Mesendoderm (in vitro differentiated cells): ENCODE measurements at regions not wholly inside any gene's neighbourhood (a gene's known extent, or its start where the extent isn't known, plus 50 kb on each side); places are given as distances from the start of the nearest gene placed in this dataset.

ENCODE experiments used
- DNase-seq: peaks from one replicate; pipeline ENCODE4 v3.0.0; 2013
- H2AK5ac ChIP-seq: 2 replicates; pipeline ENCODE4 v1.6.1; 2013; ENCODE audit warnings: low read length, inconsistent platforms
- H2BK120ac ChIP-seq: 2 replicates; pipeline ENCODE4 v1.6.1; 2013; ENCODE audit warnings: low read depth, mild to moderate bottlenecking, low read length, moderate library complexity, mixed read lengths
- H2BK15ac ChIP-seq: replicated peaks from 2 replicates; pipeline ENCODE4 v1.6.1; 2013; ENCODE audit warnings: low read depth, mild to moderate bottlenecking, moderate library complexity
- H2BK5ac ChIP-seq: 2 replicates; pipeline ENCODE4 v1.6.1; 2013; ENCODE audit warnings: low read length, inconsistent platforms
- H3K18ac ChIP-seq: 2 replicates; pipeline ENCODE4 v1.6.1; 2013; ENCODE audit warnings: mild to moderate bottlenecking, low read length, mixed read lengths
- H3K23ac ChIP-seq: one replicate; pipeline ENCODE4 v1.6.1; 2013; ENCODE audit warnings: low read length
- H3K27ac ChIP-seq: 2 replicates; pipeline ENCODE4 v1.5.1; 2013; ENCODE audit warnings: low read depth, mild to moderate bottlenecking, inconsistent platforms, low read length, moderate library complexity
- H3K27me3 ChIP-seq: 2 replicates; pipeline ENCODE4 v1.6.1; 2013; ENCODE audit warnings: low read length, control low read depth, mild to moderate bottlenecking, inconsistent platforms; ENCODE audit not compliant: insufficient read depth, poor library complexity
- H3K36me3 ChIP-seq: 2 replicates; pipeline ENCODE4 v1.6.1; 2013; ENCODE audit warnings: low read length, inconsistent platforms; ENCODE audit not compliant: control insufficient read depth, insufficient read depth
- H3K4ac ChIP-seq: one replicate; pipeline ENCODE4 v1.6.1; 2013; ENCODE audit warnings: low read depth, mild to moderate bottlenecking, low read length, moderate library complexity
- H3K4me1 ChIP-seq: 2 replicates; pipeline ENCODE4 v1.6.1; 2013; ENCODE audit warnings: low read depth, low read length, inconsistent platforms; ENCODE audit not compliant: control insufficient read depth
- H3K4me2 ChIP-seq: 2 replicates; pipeline ENCODE4 v1.6.1; 2013; ENCODE audit warnings: low read length
- H3K4me3 ChIP-seq: 2 replicates; pipeline ENCODE4 v1.5.1; 2013; ENCODE audit warnings: mild to moderate bottlenecking, low read length
- H3K56ac ChIP-seq: one replicate; pipeline ENCODE4 v1.6.1; 2013; ENCODE audit warnings: low read length
- H3K79me1 ChIP-seq: 2 replicates; pipeline ENCODE4 v1.6.1; 2013; ENCODE audit warnings: low read length, inconsistent platforms
- H3K79me2 ChIP-seq: 2 replicates; pipeline ENCODE4 v1.6.1; 2013; ENCODE audit warnings: mild to moderate bottlenecking, low read length; ENCODE audit not compliant: control insufficient read depth, insufficient read depth
- H3K9ac ChIP-seq: 2 replicates; pipeline ENCODE4 v1.6.1; 2013; ENCODE audit warnings: low read length, inconsistent platforms
- H4K5ac ChIP-seq: one replicate; pipeline ENCODE4 v1.6.1; 2013; ENCODE audit warnings: low read length
- H4K8ac ChIP-seq: one replicate; pipeline ENCODE4 v1.6.1; 2013; ENCODE audit warnings: low read depth, mild to moderate bottlenecking, control low read depth, low read length, moderate library complexity
- WGBS: extraction: QIAGEN DNeasy Blood & Tissue Kit; methylation state at CpG from one replicate; pipeline ENCODE4 v1.1.7; 2013; ENCODE audit warnings: low lambda C conversion rate, missing lambda C conversion rate; ENCODE audit not compliant: insufficient coverage; ENCODE audit errors: extremely low coverage; 5-methylcytosine and 5-hydroxymethylcytosine counted together

GRCh38 chr20:48426630-48427029 is 401.2 kb downstream of the PREX1 start:
- H3K79me1 ChIP-seq: no peaks in the 10 kb centered on the region
- H3K4me2 ChIP-seq: no peak overlapping the region
- H3K56ac ChIP-seq: no peak overlapping the region
- no peak for DNase-seq
- no peak overlapping the region for H4K5ac ChIP-seq
- no peak overlapping the region for H3K4me3 ChIP-seq
- no peak overlapping the region for H3K18ac ChIP-seq
- no peak overlapping the region for H3K23ac ChIP-seq
- no peak overlapping the region for H4K8ac ChIP-seq
- no CpG with 5 or more reads among the region's 1 CpG for WGBS
- H3K27me3 ChIP-seq: no peaks in the 10 kb centered on the region
- H3K27ac ChIP-seq: no peak overlapping the region
- no peaks in the 10 kb centered on the region for H3K36me3 ChIP-seq
- H2BK15ac ChIP-seq: no peak overlapping the region
- H3K4ac ChIP-seq: no peak overlapping the region
- no peak overlapping the region for H2AK5ac ChIP-seq
- no peak overlapping the region for H2BK5ac ChIP-seq
- no peak overlapping the region for H3K9ac ChIP-seq
- no peaks in the 10 kb centered on the region for H3K4me1 ChIP-seq
- H3K79me2 ChIP-seq: no peaks in the 10 kb centered on the region
- H2BK120ac ChIP-seq: no peak overlapping the region

DNA sequence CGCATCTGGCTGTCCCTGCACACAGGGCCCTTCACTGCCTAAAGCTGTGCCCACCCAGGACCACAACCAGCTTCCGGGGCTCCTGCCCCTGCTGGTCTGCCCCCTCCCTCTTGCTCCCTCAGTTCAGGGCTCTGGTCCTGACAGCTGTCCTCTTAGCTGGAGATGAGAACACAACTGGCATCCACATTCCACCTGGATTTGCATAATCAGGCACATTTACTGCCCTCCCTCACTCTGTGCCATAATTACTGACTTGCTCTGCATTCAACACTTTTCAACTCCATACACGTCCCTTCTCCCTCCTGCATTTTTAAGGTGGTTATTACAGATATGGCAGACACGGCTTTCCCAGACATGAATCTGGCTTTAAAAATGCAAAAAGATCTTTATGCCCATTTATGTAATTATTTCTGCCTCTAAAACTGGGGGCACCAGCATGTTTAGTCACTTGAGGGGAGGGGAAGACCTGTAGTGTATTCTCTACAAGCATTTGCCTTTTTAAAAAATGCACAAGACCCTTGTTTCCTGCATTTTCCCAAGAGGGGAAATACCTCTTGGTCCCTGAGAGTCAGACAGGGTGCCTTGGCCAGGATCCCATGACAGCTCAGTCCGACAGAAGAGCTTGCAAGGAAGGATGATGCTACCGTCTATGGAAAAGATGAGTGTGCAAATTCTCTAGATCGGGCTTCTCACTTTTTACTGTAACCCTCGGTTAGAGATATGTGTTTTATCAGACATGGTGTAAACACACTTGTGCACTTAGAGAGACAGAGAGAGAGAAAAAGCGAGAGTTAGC is 401.8 kb downstream of the PREX1 start:
- Histone ChIP-seq H2BK5ac (no peak overlapping the region), H3K56ac (no peak overlapping the region), H2AK5ac (no peak overlapping the region), H3K79me2 (no peaks in the 10 kb centered on the region), H3K27me3 (no peaks in the 10 kb centered on the region), H3K18ac (no peak overlapping the region), H2BK15ac (no peak overlapping the region), H4K5ac (no peak overlapping the region), H3K36me3 (no peaks in the 10 kb centered on the region), H3K4me2 (no peak overlapping the region), H3K4me1 (no peaks in the 10 kb centered on the region), H2BK120ac (no peak overlapping the region), H3K4me3 (no peak overlapping the region), H4K8ac (no peak overlapping the region), H3K4ac (no peak overlapping the region), H3K79me1 (no peaks in the 10 kb centered on the region), H3K23ac (no peak overlapping the region), H3K9ac (no peak overlapping the region), H3K27ac (no peak overlapping the region)
- no CpG with 5 or more reads among the region's 9 CpGs for WGBS
- DNase-seq: no peak

GRCh38 chr20:48425321-48425720 is 402.5 kb downstream of the PREX1 start:
- no peak overlapping the region for H2BK15ac ChIP-seq
- no peak overlapping the region for H3K9ac ChIP-seq
- no peaks in the 10 kb centered on the region for H3K79me2 ChIP-seq
- no peak overlapping the region for H4K8ac ChIP-seq
- no peak overlapping the region for H3K18ac ChIP-seq
- no peak overlapping the region for H3K56ac ChIP-seq
- H3K4me1 ChIP-seq: no peaks in the 10 kb centered on the region
- H3K4me3 ChIP-seq: no peak overlapping the region
- H3K4ac ChIP-seq: no peak overlapping the region
- H2BK120ac ChIP-seq: no peak overlapping the region
- H3K79me1 ChIP-seq: no peaks in the 10 kb centered on the region
- H3K27ac ChIP-seq: no peak overlapping the region
- no peak for DNase-seq
- H3K4me2 ChIP-seq: no peak overlapping the region
- no peak overlapping the region for H2BK5ac ChIP-seq
- no CpG with 5 or more reads among the region's 5 CpGs for WGBS
- no peak overlapping the region for H3K23ac ChIP-seq
- no peak overlapping the region for H2AK5ac ChIP-seq
- no peaks in the 10 kb centered on the region for H3K27me3 ChIP-seq
- no peak overlapping the region for H4K5ac ChIP-seq
- H3K36me3 ChIP-seq: no peaks in the 10 kb centered on the region

- H3K4me1 ChIP-seq: no peaks in the 10 kb centered on the region
- H3K4me2 ChIP-seq: no peak overlapping the region
- H3K56ac ChIP-seq: no peak overlapping the region
- H3K27me3 ChIP-seq: no peaks in the 10 kb centered on the region
- H3K4ac ChIP-seq: no peak overlapping the region
- H3K36me3 ChIP-seq: no peaks in the 10 kb centered on the region
- no peak overlapping the region for H3K9ac ChIP-seq
- H3K4me3 ChIP-seq: no peak overlapping the region
- no peaks in the 10 kb centered on the region for H3K79me1 ChIP-seq
- no CpG with 5 or more reads among the region's 3 CpGs for WGBS
- no peaks in the 10 kb centered on the region for H3K79me2 ChIP-seq
- no peak overlapping the region for H3K27ac ChIP-seq
- H2BK120ac ChIP-seq: no peak overlapping the region
- no peak overlapping the region for H3K23ac ChIP-seq
- no peak overlapping the region for H4K8ac ChIP-seq
- no peak overlapping the region for H2BK15ac ChIP-seq
- H2AK5ac ChIP-seq: no peak overlapping the region
- H3K18ac ChIP-seq: no peak overlapping the region
- H2BK5ac ChIP-seq: no peak overlapping the region
- no peak overlapping the region for H4K5ac ChIP-seq
- DNase-seq: no peak
These were observed 405.4 kb downstream of the PREX1 start for GRCh38 chr20:48422242-48422960.

DNA sequence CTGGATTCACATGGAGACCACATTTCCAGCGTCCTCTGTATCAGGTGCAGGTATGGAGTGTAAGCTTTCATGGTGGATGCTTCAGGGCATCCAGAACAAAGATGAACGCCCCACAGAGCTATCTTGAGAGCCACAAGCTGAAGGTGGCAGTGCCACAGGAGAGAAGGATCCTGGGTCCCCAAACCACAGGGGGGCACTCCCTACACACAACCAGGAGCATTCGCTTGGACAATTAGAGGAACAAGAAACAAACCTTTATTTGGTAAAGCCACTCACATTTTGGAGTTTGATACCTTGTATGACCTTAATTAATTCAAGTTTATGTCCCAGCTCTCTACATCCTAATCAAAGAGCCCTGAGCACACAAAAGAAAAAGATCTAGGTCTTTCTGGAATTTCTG is 406.3 kb downstream of the PREX1 start:
- H3K4me2 ChIP-seq: no peak overlapping the region
- H3K9ac ChIP-seq: no peak overlapping the region
- no peak overlapping the region for H3K4ac ChIP-seq
- no peak overlapping the region for H2AK5ac ChIP-seq
- no peak overlapping the region for H2BK5ac ChIP-seq
- no peak for DNase-seq
- H3K79me1 ChIP-seq: no peaks in the 10 kb centered on the region
- no peaks in the 10 kb centered on the region for H3K27me3 ChIP-seq
- H3K79me2 ChIP-seq: no peaks in the 10 kb centered on the region
- H4K5ac ChIP-seq: no peak overlapping the region
- no peak overlapping the region for H3K4me3 ChIP-seq
- H2BK120ac ChIP-seq: no peak overlapping the region
- no peak overlapping the region for H4K8ac ChIP-seq
- no peaks in the 10 kb centered on the region for H3K4me1 ChIP-seq
- H3K36me3 ChIP-seq: no peaks in the 10 kb centered on the region
- H3K23ac ChIP-seq: no peak overlapping the region
- no peak overlapping the region for H3K18ac ChIP-seq
- no peak overlapping the region for H3K27ac ChIP-seq
- H2BK15ac ChIP-seq: no peak overlapping the region
- H3K56ac ChIP-seq: no peak overlapping the region
- no CpG with 5 or more reads among the region's 3 CpGs for WGBS
